Stimulated activated CD8-positive, alpha-beta memory T cell treated with anti-CD3 and anti-CD28 coated beads, Interleukin-7, amount 100 ng/mL, for 48 hours (primary cell): ENCODE measurements at regions not wholly inside any gene's neighbourhood (a gene's known extent, or its start where the extent isn't known, plus 50 kb on each side); places are given as distances from the start of the nearest gene placed in this dataset.

ENCODE experiments used
- DNase-seq, 2 donors: peaks; one replicate each; pipeline ENCODE4 v3.0.0-alpha.2; 2020; ENCODE audit warnings: low read depth in 1 of 2; ENCODE audit errors: extremely low read depth in 1 of 2

DNA sequence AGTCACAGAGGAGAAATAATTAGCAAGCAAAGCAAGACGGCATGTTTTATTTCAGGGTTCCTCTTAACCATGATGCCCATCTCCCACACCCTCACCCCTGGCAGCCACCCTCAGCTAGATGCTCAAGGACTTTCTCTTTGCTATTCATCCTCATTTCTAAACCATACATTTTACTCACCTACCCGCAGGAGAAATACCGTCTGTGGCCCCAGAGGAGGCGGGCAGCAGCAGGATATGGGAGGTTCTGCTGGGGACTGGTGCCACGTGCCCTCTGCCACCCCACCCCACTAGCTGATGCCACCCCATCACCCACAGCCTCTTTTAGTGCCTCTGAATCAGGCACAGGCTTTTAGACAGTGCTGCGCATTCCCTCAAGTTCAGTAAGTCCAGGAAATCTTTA lies 168.7 kb upstream of the ITGB1 start:
- no peak for DNase-seq

DNA sequence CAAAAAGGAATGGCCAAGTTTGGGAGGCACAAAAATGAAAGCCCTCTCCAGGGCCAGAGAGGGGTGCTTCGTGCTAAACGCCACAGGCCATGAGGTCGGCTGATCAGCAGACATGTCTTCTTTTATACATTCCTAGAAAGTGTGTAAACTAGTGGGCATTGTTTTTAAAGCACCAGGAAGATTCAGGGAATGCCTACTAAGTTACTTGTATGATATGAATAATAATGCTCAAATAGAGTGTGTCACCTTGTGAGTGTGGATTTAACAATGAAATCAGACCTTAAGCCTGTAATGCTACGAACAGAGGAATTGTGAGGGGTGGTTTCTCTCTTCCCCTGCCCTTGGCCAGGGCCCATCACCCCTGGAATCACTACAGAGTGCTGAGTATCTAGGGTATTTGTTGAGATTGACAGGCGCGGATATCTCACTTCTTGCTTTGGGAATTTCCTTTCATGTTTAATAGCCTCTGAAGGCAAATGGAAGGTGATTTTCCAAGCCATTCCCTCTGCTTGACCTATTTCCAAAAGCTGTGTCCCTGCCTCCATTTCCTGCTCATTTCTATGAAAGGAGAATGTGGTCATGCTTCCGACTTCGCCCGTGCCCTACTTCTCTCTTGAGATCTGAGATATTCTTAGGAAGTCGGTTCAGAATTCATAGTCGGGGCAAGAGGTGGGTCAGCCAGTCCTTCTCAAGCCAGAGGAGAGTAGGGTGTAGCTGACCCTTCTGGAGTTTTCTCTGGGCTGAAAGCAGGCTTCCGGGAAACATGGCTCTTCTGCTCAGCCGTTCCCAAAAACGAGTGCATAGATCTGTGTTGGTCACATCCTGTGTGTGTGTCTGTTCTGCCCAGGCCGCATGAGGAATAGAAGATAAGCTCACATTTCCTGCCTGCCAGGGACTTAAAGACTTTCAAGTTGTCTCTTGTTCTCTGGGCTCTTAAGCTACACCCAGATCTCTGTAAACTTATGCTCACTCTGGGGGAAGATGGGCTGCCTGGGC lies 167.8 kb upstream of the ITGB1 start:
- no peak for DNase-seq

DNA sequence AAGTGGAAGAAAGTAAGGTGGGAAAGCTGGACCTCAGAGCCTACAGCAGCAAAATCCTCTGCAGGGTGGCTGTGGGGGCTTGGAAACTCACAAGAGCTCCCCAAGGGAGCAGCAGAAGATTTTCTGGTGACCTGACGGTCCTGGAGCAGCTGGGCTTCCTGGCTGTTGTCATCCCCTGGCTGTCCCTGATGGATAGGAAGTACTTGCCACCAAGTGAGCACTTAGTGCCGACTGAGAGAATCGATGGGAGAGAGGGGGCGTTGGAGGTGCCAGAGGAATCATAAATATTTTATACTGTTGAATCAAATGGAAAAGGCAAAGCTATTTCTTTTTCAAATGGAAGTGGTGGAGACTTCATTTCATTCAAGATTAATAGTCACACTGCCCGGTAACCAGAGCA lies 167.1 kb upstream of the ITGB1 start:
- DNase-seq, result no peak

DNA sequence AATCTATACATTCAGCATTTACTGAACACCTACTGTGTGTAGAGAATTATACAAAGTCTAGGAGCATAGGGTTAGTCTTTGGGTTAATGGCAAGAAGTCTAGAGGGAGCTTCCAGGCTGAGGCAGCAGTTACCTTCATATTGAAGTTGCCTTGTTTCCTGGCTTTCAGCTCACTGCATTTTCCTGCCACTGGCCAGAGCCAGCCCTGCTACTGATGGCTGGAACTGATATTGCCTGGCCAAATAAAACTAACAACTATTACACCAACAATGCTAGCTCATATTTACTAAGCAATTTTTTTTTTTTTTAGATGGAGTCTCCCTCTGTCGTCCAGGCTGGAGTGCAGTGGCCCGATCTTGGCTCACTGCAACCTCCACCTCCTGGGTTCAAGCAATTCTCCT lies 165.7 kb upstream of the ITGB1 start:
- DNase-seq, result no peak

DNA sequence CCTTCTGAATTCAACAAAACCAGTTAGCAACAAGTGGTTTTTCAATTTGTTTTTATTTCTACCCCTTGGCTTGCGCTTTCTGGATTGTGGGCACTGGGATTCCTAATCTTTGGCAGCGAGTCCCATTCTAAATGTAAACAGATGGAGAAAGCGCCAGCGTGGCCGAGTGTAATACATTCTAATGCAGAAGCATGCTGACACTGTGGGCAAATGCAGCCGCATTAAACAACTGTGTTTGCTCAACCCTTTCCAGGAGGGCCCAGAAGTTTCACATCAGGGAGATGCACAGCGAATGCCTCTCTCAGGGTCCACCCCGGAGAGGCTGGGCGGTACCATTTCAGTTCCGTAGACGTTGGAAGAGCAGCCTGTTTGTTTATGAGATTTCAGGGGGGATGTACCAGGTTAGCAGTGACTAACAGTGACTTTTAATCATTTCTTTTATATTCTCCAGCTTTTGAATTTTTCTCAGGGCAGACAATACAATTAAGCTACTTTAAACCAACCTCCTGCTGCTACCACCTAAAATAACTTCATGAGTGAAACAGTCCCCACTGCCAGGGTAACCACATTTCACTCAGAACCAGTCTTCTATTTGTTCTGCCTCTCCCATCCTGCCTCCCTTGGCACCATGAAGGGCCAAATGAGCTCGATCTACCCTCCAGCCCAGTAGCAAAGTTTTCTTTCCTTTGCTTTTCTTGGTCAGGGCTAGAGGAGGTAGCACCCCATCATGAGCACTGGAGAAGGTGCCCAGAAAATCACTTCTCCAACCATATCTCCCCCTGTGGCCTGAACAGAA lies 164.2 kb upstream of the ITGB1 start:
- DNase-seq, result no peak

DNA sequence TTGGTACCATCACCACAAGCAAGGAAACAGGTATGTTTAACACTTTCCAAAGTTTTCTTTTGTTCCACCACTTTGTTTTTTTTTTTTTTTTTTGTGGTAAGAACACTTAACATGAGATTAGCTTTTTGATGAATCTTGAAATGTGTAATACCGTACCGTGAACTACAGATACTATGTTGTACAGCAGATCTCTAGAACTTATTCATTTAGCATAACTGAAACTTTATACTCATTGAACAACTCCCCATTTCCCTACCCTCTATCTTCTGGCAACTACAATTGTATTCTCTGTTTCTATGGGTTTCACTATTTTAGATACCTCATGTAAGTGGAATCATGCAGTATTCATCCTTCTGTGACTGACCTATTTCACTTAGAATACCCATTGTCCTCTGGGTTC lies 162.7 kb upstream of the ITGB1 start:
- no peak for DNase-seq

DNA sequence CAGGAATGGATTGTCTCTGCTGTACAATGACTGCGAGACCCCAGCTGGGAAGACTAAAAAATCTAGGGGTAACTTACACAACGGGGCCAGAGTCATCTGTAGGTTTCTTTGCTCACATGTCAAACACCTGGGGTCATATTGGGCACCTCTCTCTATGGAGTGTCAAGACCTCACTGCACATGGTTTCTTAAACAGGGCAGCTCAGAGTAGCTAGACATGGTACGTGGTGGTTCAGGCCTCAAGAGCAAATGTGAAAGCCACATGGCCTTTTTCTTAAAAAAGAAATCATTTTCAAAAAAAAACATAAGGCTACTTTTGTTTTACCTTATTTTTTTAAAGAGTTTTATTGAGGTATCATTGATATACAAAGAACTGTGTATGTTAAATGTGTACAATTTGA lies 162.2 kb upstream of the ITGB1 start:
- no peak for DNase-seq

DNA sequence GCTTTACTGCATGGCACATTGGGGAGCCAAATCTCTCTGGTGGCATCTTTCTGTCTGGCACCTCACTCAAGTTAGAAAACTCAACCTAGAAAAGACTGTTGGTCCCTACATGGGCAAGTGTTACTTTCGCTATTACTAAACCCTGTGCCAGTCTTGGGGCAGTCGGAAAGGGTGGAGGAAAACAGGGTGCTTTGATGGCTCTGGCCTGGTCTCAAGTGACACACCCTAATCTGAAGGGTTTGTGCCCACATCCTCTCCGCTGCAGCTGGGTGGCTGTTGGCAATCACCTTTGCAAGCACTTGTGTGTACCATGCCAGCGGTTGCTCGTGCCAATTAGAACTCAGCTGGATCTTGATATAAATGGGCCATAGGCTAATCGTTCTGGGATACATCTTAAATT lies 159.8 kb upstream of the ITGB1 start:
- DNase-seq, result no peak

DNA sequence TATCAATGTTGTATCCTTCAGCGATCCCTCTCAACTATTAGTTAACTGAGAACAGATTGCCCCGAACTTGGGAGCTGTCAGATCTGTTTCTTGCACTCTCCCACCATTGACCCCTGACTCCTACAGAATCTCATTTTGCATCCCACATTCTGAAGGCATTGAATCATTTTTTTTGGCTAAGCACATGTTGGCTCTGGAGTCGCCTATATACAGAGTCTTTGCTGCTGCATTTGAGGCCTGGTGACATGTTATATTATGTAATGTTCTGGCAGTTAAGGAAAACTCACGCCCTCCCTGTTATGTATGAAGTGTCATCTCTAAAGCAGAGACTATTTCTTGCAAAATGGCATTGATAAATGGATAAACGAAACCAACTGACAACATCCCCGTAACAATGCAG lies 159.2 kb upstream of the ITGB1 start:
- no peak for DNase-seq

DNA sequence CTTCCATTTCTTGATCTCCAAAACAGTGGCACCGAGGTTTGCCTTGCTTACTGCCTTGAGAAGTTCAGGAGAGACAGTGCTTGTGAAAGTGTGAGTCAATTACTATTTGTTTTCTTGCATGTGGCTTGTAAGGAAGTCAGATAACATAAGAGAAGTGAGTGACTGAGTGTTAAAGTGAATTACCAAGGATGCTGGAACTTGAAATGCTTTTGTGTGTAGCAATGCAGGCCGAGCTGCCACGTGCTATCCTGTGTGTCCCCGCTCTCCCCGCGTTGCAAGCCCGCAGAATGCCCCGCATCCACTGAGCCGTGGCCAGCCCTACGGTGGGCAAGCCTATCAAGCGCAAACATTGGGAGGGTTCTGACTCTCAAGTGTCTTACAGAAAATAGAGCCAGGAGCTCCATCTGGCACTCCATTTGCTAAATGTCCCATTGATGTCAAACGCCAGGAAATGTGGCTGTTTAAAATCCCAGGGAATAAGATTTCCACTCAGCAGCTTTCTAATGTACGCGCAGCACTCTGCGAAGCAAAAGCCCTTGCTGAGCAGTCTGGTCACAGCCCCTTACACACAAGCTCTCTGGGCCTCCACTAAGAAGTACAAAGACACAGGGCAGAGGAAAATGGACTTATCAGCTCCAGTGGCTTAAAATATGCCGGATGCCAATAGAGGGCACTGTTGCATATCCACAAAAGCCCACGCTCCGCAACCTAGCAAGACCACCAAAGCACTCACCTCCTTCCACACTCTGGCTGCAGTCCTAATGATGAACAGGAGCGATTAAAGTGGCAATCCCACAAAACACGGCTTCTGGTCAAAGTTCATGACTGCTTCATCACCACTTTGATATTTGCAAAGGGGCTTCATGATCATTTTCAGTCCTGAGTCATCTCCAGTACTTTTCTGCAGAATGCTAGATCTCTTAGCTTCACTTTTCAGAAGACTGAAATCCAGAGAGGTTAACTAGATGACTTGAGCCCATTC lies 158.0 kb upstream of the ITGB1 start:
- DNase-seq, result no peak

DNA sequence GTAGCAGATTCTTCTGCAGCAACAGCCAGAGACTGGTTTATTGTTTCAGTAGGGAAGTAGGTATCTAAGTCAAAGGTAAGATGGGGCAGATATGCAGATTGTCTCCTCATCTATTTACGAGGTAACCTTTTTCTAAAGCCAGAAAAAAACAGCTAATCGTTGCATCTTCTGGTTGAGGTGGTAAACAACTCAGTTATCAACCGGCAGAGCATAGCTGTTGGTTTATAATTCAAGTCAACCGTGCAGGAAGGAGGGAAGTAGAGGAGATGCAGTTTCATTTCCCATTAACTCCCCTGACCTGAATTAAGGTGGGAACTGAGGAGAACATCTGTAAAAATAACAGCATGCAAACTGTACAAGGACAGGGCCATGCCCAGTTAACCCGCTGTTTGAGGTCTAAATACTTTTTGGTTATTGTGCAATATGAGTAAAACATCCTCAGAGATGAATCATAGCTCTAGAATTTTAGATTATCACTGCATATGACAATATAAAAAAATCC lies 156.5 kb upstream of the ITGB1 start:
- DNase-seq, result no peak

DNA sequence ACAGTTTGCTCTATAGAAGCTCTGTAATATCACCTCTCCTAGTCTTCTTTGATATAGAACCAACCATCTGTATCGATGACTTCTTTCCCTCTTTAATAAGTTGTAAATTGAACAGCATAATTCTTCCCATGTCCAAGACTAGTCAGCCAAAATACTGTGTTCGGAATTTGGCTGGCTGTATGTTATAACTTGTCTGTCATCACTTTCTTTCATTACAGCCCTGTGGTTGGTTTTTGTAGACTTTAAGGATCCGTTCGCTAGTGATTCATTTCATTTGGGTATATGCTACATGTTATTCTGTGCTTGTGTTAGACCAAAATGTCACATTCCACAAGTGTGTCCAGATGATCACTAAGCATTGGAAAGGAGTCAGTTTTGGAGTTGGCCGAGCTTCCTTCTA lies 155.4 kb upstream of the ITGB1 start:
- DNase-seq, result no peak

DNA sequence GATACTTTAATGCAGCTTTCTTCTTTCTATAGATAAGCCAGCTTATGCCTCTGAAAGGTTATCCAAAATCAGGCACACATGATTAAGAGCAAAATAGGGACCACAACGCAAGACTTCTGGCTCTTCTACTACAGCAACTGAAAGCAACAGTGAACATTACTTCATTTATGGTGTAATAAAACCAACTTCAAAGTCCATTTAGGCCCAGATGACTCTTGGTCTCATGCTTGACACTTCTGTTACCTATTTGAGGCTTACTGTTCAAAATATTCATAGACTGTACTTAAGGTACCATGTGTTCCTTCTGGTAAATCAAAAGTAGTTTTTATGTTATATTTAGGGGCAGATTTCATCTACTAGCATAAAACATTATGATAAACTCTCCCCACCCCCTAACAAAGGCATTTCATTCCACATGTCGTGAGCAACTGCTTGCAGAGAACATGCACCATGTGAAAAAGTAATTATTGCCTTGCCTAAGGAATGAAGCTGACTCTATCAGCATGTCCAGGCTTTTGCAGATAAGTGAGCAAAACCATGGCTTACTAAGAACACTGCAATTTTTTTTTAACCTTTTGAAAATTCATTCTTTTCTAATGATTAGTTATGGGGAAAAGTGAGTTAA lies 154.9 kb upstream of the ITGB1 start:
- DNase-seq, result no peak

DNA sequence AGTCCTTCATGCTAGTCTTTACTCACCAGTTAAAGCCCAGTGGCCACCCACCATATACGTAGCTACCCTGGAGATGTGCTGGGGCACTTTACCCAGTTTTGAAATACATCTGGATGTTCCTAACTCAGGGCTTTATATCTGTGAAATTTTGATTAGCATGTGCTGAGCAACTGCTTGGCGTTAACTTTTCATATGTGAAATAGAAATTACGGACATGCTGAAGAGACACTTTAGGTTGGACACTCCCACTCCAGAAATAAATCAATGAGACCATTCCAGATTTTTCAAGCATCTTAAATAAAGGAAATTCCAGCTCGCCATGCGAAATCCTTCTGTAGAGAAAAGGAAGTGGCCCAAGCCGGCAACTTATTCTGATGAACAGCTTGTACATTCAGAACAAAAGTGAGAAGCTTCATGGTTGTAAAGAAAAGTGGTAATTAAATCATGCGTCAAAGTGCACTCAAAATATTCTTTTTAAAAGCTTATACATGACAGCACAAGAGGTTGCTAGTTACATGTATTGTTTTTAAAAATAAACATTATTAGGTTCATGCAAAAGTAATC lies 153.5 kb upstream of the ITGB1 start:
- no peak for DNase-seq

DNA sequence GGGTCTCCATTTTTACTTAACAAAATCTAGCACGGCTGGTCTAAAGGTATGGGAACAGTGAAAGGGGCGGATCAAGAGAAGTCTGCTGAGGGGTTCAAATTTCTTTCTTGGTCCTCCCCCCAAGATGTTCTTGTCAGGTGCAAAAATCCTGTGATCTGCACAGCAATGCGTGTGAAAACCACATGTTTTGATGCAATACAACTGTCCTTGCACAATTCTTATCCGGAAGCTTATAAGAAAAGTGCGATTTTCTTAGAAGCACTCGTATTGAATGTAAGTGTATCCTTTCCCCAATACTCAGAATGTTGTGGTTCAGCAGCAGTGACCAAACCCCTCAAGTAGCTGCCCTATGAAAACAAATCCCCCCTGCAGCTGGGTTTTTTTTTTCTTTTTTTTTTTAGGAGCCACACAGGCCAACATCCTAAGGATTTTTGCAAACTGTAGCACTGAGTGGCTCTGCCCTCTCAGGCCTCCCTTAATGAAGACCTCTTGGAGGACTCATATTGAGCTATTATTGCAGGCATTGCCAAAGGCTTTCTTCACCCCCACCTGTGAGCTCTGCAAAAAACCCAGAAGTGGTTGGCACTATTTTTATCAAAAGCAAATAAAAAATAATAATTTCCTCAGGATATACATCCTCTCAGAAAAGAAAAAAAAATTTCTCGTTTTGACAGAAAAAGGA lies 151.9 kb upstream of the ITGB1 start:
- DNase-seq, result no peak

DNA sequence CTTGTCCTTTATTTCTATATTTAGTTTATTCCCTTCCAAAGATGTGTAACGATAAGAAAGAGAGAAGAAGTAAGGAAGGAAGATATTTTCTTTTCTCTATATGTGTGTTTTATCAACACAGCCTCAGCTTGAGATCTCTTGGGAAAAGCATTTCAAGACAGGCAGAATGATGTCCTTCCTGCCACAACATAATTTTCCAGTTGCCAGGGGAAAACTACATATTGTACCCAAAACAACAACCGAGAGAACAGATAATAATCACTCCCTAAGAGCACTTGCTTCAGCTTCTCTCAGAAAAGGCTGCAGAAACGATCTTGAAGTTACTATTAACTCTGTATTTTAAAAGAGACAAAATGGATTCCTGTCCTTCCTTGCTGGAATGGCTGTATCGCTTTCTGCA lies 151.4 kb upstream of the ITGB1 start:
- no peak for DNase-seq

DNA sequence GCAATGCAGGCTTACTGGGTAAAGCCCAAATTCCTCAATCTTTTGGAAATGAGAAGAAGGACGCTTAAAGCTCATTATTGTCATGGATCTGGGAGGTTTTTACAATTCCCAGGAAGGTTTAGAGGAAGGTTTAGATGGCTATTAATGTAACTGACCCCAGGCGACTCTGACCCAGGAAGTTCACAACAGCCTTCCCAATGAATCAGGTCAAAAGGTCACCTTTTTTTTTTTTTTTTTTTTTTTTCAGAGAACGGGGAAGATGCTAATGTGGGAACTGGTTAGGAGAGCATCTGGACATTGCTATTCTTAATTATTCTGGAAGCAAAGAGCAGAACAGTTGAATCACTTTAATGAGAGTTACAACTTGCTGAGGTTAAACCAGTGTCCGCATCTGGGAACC lies 149.9 kb upstream of the ITGB1 start:
- DNase-seq, result no peak

DNA sequence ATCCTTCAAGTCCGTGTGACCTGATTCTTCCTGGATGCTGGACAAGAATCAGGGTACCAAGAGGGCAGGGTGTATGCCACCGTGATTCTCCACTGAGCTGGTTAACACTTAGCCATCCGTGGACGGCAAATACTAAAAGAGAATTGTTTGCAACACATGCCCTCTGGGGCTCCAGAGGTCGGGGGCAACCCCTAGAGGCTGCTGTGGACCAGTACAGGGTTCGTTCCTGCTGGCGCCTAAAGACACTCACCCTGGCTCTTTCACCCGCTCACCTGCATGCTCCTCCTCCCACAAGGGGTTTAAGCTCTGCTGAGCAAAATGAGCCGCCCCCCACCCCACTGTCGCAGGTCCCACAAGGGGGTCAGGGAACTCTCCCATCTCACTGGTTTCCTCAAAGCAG lies 148.7 kb upstream of the ITGB1 start:
- no peak for DNase-seq

DNA sequence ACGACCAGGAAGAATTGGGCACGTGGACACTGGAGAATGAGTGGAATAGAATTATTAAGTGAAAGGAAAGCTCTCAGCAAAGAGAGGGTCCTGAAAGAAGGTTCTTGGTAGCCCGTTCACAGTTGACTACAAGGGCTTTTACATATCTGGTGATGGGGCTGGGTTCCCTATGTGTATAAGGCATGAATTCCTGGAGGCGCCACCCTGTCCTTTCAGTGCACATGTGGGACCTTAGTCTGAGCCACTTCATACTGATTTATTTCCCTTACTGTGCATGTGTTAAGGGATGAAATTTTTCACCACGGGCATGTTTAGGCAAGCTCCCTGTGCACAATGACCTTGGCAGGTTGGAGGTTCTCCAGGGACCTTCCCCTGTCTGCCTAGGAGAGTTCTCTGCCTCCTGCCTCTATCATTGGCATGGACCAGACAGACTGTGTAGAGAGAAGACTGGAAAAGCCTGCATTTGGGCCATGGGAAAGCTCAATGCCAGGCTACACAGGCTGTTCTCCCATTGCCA lies 145.9 kb upstream of the ITGB1 start:
- DNase-seq, result no peak
